ENCODE measurements at regions not wholly inside any gene's neighbourhood (a gene's known extent, or its start where the extent isn't known, plus 50 kb on each side); places are given as distances from the start of the nearest gene placed in this dataset.
A peak's percentile ranks its signal among the peaks of the same experiment; 100 is the strongest.
"Not testable (repeated sequence)": the region's sequence is repeated elsewhere in the genome, so short reads cannot be mapped to it uniquely, and the experiment has no call there.

- not testable (repeated sequence) for DNase-seq
Observed at GRCh38 chr10:2189356-2189755, 452.0 kb upstream of the ADARB2 start.

- no peak for DNase-seq
Observed at GRCh38 chr10:2188371-2188770, 451.0 kb upstream of the ADARB2 start.

GRCh38 chr10:2173327-2173726 is 436.0 kb upstream of the ADARB2 start:
- peak; percentile 2 to 54 (median 19) for DNase-seq

GRCh38 chr10:2165771-2166460 is 428.6 kb upstream of the ADARB2 start:
- DNase-seq: peak in 1 of 3 donors; percentile 28

- DNase-seq: no peak
Observed at GRCh38 chr10:2150288-2150687, 413.0 kb upstream of the ADARB2 start.

- DNase-seq: no peak
Observed at GRCh38 chr10:2145926-2146478, 408.7 kb upstream of the ADARB2 start.

GRCh38 chr10:2145491-2145890 is 408.2 kb upstream of the ADARB2 start:
- no peak for DNase-seq

GRCh38 chr10:2144584-2144983 is 407.3 kb upstream of the ADARB2 start:
- DNase-seq: no peak

GRCh38 chr10:2143213-2143835 is 406.0 kb upstream of the ADARB2 start:
- no peak for DNase-seq

- no peak for DNase-seq
Observed at GRCh38 chr10:2139746-2140145, 402.4 kb upstream of the ADARB2 start.

GRCh38 chr10:2137549-2138174 is 400.3 kb upstream of the ADARB2 start:
- peak in 1 of 3 donors; percentile 2 for DNase-seq

- DNase-seq: no peak
Observed at GRCh38 chr10:2130705-2131305, 393.5 kb upstream of the ADARB2 start.

- DNase-seq: no peak
Observed at GRCh38 chr10:2128991-2129390, 391.7 kb upstream of the ADARB2 start.

- no peak for DNase-seq
Observed at GRCh38 chr10:2124135-2124534, 386.8 kb upstream of the ADARB2 start.

- DNase-seq: peak in 2 of 3 donors; percentile 2 to 5
Observed at GRCh38 chr10:2122431-2123124, 385.3 kb upstream of the ADARB2 start.

GRCh38 chr10:2121929-2122328 is 384.6 kb upstream of the ADARB2 start:
- DNase-seq: peak in 1 of 3 donors; percentile 4

GRCh38 chr10:2121315-2121714 is 384.0 kb upstream of the ADARB2 start:
- no peak for DNase-seq

GRCh38 chr10:2120746-2121145 is 383.4 kb upstream of the ADARB2 start:
- DNase-seq: no peak

GRCh38 chr10:2119316-2119715 is 382.0 kb upstream of the ADARB2 start:
- no peak for DNase-seq

- DNase-seq: no peak
Observed at GRCh38 chr10:2118201-2118600, 380.9 kb upstream of the ADARB2 start.

GRCh38 chr10:2117641-2118040 is 380.3 kb upstream of the ADARB2 start:
- no peak for DNase-seq

- no peak for DNase-seq
Observed at GRCh38 chr10:2111965-2112364, 374.6 kb upstream of the ADARB2 start.

Measured in muscle of back (tissue), 3 donors.